GM19238 (cell line): ENCODE measurements at regions not wholly inside any gene's neighbourhood (a gene's known extent, or its start where the extent isn't known, plus 50 kb on each side); places are given as distances from the start of the nearest gene placed in this dataset.
"Not testable (repeated sequence)": the region's sequence is repeated elsewhere in the genome, so short reads cannot be mapped to it uniquely, and the experiment has no call there.

Experiments
- DNase-seq: peaks from one replicate; pipeline ENCODE4 v3.0.0; 2011; ENCODE audit warnings: low spot score; ENCODE audit not compliant: insufficient read length

DNA sequence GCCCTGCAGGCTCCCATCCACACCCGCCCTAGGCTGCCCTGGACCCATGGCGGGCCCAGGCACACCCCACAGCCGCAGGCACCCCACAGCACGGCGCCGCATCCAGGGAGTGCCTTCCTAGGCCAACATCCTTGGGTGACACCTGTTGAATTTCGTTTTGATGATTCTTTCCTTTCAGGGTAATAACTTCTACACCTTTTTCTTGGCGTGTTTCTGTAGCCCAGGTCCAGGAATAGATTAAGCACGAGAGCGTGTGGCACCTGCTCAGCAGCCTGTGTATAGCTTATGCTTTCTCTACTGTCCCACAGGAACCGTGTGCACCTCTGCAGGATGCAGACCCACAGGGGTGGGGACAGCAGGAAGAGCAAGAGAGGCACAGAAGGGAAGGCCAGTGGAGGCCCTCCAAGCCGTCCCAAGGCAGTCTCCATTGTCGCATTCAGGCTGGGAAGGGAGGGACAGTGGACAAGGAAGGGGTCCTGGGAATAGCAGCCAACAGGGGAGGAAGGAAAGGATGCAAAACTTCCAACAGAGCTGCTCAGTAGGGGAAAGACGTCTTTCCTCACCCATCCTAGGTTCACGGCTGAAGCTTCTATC is 118.1 kb upstream of the AFDN start:
- no peak for DNase-seq

DNA sequence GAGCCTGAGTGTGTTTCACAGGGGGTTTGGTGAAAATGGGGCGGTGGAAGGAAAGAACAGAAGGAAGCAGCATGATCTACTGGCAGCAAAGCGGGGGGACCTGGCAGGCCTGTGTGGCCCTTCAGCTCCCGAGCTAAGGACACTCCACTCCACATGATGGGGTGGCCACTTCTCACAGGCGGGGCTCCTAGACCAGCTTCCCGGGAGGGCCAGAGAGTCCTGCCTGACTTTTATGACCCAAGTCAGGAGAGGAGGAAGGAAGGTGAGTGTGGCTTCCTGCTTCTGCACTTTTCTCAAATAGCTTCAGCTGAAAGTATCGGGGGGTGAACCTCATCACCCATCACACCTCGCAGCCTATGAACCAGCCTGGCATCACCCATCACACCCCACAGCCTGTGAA is 117.5 kb upstream of the AFDN start:
- DNase-seq: no peak

- not testable (repeated sequence) for DNase-seq
These were observed 116.9 kb upstream of the AFDN start for GRCh38 chr6:167709776-167710336.

DNA sequence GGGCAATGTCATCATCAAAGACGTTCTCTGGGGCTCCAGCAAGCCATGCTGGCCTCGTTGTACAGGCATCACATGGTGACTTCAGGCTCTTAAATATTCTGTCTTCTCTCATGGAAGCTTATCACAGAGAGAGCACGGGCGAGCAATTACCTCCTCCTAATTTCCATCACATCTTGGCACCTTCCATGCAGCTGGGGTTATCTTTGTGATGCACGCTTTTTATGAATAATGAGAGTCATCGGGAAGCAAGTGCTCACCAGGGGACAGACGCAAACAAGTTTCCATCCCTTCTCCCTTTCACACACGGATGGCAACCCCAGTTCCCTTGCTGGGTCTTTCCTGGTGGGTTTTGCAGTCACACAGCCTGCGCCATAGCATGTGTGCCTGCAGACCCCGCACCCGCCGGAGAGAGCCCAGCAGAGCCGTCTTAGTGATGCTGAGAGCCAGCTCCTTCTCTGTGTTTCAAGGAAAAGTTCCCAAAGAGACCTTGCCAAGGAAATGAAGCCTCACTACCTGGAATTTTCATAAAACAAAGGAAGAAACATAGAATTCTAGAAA is 116.3 kb upstream of the AFDN start:
- DNase-seq: no peak

DNA sequence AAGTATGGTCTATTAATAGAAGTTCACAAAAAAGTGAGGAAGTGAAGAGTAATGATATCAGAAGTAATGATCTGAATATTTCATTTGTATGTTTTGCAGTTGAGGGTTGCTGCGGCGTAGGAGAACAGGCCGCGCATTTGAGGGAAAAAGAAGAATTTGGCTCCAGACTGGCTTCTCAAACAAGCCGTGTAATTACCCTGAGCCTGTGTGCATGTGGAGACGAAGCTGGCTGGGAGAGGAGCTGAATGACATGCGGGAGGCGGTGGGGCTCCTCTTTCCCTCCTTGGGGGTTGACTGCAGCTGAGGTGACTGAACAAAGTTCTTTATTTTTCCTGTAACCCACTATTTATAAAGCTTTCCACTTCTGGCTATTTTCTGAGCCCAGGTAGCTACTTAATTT is 115.5 kb upstream of the AFDN start:
- no peak for DNase-seq

GRCh38 chr6:167711768-167712730 is 114.7 kb upstream of the AFDN start:
- DNase-seq: no peak

DNA sequence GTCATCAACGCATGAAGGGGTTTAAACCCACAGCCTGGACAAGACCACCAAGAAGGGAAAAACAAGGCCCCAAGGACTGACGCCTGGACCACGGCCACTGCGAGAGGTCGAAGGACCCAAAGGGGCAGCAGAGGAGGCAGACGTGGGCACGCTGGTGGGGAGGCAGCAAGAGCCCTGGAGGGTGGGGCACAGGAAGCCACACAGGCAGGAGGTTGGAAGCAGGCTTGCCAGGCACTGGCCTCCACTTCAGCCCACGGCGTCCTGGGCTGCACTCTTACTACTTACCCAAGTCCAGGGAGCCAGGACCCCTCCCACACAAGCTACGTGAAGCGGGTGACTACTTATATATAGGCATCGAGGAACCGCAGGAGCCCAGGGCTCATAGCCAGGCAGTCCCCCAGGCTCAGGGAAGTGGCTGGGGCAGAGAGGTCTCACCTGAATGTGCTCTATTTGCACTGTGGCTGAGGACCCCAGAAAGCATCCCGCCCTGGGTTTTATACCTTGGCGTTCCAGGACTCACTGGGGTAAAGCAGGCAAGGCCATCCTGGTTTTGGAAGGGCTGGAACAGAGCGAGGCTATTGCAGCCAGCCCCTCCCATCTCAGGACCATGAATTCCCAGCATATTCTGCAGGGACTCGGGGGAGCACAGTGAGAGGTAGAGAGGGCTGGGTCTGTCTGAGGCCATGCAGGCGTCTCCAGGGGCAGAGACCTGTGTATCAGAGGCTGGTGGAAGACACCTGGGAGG is 113.8 kb upstream of the AFDN start:
- no peak for DNase-seq

- no peak for DNase-seq
These were observed 112.6 kb upstream of the AFDN start for GRCh38 chr6:167714152-167714551.

GRCh38 chr6:167717455-167717854 is 109.3 kb upstream of the AFDN start:
- DNase-seq: no peak

GRCh38 chr6:167717867-167718266 is 108.8 kb upstream of the AFDN start:
- DNase-seq: no peak

- no peak for DNase-seq
These were observed 106.8 kb upstream of the AFDN start for GRCh38 chr6:167719920-167720319.

GRCh38 chr6:167720456-167721285 is 106.0 kb upstream of the AFDN start:
- DNase-seq: no peak

- DNase-seq: no peak
These were observed 105.4 kb upstream of the AFDN start for GRCh38 chr6:167721291-167721690.

DNA sequence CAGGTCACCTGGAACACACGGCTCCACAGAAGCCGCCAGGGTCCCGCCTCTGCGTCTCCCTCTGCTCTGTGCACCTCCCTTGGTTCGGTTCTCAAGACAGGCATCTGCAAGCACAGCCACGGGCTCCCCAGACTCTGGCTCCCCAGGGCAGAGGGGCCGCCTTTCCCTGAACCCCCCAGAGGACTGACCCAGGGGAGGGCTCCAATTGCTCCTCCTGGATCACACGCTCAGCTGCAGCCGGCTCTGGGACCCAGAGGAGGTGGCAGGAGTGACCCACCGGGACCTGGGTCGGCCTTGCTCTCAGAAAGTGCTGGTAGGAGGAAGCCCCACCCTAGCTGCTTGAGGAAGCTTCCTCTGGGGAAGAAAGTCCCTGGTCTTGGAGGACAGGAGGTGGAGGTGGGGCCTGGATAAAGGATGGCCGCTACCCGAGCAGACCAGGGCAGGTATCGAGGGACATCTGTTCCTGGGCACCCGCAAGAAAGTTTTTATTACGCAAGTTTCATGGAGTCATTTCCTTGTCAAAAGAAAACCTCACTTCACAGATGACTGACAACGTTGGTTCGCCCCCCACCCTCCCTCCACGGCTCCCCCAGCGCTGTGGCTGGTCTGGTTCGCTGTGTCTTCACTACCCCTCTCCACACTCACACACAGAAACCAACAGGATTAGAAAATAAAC is 103.9 kb upstream of the AFDN start:
- DNase-seq: no peak

GRCh38 chr6:167726043-167726621 is 100.6 kb upstream of the AFDN start:
- DNase-seq: no peak

- DNase-seq: no peak
These were observed 96.3 kb upstream of the AFDN start for GRCh38 chr6:167730441-167730840.

- DNase-seq: no peak
These were observed 95.5 kb upstream of the AFDN start for GRCh38 chr6:167731216-167731615.

GRCh38 chr6:167731731-167732422 is 94.8 kb upstream of the AFDN start:
- no peak for DNase-seq
